ENCODE measurements at regions not wholly inside any gene's neighbourhood (a gene's known extent, or its start where the extent isn't known, plus 50 kb on each side); places are given as distances from the start of the nearest gene placed in this dataset.
"Not testable (repeated sequence)": the region's sequence is repeated elsewhere in the genome, so short reads cannot be mapped to it uniquely, and the experiment has no call there.

DNA sequence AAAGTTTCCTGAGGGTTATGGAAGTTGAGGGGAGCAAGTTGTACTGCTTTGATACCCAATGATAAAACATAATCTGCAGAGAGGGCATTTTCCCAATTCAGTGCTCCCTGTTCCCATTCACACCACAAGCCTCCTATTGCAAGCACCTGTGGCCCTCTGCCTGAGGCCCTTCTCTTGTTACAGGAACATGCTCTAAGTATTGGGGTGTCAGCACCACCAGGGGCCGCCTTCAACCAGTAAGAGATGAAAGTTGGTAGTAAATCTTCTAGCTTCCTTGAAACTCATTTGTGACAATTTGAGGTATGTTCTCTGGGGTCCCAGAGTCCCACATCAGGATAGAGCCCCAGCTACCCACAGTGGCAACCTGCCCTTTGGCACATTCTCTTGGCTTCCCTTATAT, 265.4 kb upstream of the ARHGEF26 start:
- Histone ChIP-seq H3K4me3 (no peak overlapping the region), H3K4me1 (no peaks in the 10 kb centered on the region), H3K27ac (no peak overlapping the region), H3K9me3 (no peaks in the 10 kb centered on the region), H3K36me3 (no peaks in the 10 kb centered on the region), H3K27me3 (replicated peaks in 1 of 7) (no peaks in the 10 kb centered on the region)
- intact Hi-C loops (cut with DNase I; ENCODE audit: low total_unique reads): no loop called here
- 80 to 96% (median 83%) methylated on average over 1 of the region's 1 CpG for WGBS, 5 donors
- TF ChIP-seq POLR2AphosphoS5 (IDR thresholded peaks at IDR 0.05) (no peak), POLR2A (IDR thresholded peaks at IDR 0.05) (no peak)
- TF ChIP-seq, protein P1, sequence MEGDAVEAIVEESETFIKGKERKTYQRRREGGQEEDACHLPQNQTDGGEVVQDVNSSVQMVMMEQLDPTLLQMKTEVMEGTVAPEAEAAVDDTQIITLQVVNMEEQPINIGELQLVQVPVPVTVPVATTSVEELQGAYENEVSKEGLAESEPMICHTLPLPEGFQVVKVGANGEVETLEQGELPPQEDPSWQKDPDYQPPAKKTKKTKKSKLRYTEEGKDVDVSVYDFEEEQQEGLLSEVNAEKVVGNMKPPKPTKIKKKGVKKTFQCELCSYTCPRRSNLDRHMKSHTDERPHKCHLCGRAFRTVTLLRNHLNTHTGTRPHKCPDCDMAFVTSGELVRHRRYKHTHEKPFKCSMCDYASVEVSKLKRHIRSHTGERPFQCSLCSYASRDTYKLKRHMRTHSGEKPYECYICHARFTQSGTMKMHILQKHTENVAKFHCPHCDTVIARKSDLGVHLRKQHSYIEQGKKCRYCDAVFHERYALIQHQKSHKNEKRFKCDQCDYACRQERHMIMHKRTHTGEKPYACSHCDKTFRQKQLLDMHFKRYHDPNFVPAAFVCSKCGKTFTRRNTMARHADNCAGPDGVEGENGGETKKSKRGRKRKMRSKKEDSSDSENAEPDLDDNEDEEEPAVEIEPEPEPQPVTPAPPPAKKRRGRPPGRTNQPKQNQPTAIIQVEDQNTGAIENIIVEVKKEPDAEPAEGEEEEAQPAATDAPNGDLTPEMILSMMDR (IDR thresholded peaks at IDR 0.05 in 8 of 11, conservative IDR thresholded peaks at IDR 0.05 in 3 of 11): no peak
- no peak for DNase-seq

DNA sequence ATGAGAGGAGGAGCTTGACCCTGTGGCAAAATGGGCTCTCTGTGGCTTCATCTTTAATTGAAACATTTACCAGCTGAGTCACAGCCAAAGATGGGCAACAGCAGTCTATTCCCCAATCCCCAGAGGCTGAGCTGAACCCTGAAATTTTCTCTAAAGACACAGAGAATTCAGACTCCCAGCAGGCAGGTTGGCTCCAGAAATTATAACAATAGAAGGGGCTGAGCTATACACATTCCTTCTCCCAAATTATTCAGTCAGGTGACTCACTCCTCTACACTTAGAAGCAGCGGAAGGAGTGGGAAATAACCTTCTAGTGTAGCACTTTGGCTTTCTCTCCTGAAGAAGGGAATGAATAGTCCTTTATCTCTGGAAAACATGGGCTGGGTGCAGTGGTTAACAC, 264.3 kb upstream of the ARHGEF26 start:
- intact Hi-C loops (cut with DNase I; ENCODE audit: low total_unique reads): no loop called here
- TF ChIP-seq POLR2AphosphoS5 (IDR thresholded peaks at IDR 0.05) (no peak), POLR2A (IDR thresholded peaks at IDR 0.05) (no peak)
- TF ChIP-seq, protein P1 (IDR thresholded peaks at IDR 0.05 in 8 of 11, conservative IDR thresholded peaks at IDR 0.05 in 3 of 11): no peak
- 74 to 100% (median 88%) methylated on average over 1 of the region's 1 CpG for WGBS, 5 donors

DNA sequence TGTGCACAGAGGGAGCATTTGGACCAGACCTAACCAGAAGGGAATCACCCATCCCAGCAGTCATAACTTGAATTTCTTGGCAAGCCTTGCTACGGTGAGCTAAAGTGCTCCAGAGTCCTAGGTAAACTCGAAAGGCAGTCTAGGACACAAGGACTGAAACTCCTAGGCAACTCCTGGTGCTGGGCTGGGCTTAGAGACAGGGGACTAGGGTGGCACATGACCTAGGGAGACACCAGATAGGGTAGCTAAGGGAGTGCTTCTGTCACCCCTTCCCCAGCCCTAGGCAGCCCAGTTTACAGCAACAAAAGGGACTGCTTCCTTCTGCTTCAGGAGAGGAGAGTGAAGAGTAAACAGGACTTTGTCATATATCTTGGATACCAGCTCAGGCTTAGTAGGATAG, 256.4 kb upstream of the ARHGEF26 start:
- DNase-seq: no peak
- Histone ChIP-seq H3K4me3 (no peak overlapping the region), H3K36me3 (no peaks in the 10 kb centered on the region), H3K4me1 (no peaks in the 10 kb centered on the region), H3K27me3 (replicated peaks in 1 of 7) (no peaks in the 10 kb centered on the region), H3K9me3 (peaks cover 0 to 10% (median 2%) of the 10 kb centered on the region in 8 donors), H3K27ac (no peak overlapping the region)
- intact Hi-C loops (cut with DNase I; ENCODE audit: low total_unique reads): no loop called here
- WGBS, 5 donors: 63 to 77% (median 75%) methylated on average over 2 of the region's 2 CpGs
- no peak for TF ChIP-seq POLR2AphosphoS5 (IDR thresholded peaks at IDR 0.05)

More for the DNA sequence above, 264.3 kb upstream of the ARHGEF26 start:
- no peak overlapping the region for H3K4me3 ChIP-seq
- no peaks in the 10 kb centered on the region for H3K36me3 ChIP-seq
- H3K27me3 ChIP-seq (replicated peaks in 1 of 7): no peaks in the 10 kb centered on the region
- no peaks in the 10 kb centered on the region for H3K4me1 ChIP-seq
- DNase-seq: no peak
- no peaks in the 10 kb centered on the region for H3K9me3 ChIP-seq
- H3K27ac ChIP-seq: no peak overlapping the region

DNA sequence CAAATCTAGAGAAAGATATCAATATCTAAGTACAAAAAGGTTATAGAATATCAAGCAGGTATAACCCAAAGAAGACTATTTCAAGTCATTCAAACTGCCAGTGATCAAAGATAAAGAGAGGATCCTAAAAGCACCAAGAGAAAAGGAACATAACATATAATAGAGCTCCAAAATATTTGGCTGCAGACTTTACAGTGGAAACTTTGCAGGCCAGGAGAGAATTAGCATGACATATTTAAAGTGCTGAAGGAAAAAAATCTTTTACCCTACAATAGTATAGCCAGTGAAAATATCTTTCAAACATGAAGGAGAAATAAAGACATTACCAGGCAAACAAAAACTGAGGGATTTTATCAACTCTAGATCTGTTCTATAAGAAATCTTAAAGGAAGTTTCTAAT, 254.3 kb upstream of the ARHGEF26 start:
- no peaks in the 10 kb centered on the region for H3K36me3 ChIP-seq
- no peak for DNase-seq
- H3K4me3 ChIP-seq: no peak overlapping the region
- peaks cover 0 to 10% (median 2%) of the 10 kb centered on the region in 8 donors for H3K9me3 ChIP-seq
- TF ChIP-seq POLR2AphosphoS5 (IDR thresholded peaks at IDR 0.05) (no peak), POLR2A (IDR thresholded peaks at IDR 0.05) (no peak)
- TF ChIP-seq, protein P1 (IDR thresholded peaks at IDR 0.05 in 8 of 11, conservative IDR thresholded peaks at IDR 0.05 in 3 of 11): no peak
- no peaks in the 10 kb centered on the region for H3K27me3 ChIP-seq (replicated peaks in 1 of 7)
- H3K4me1 ChIP-seq: no peaks in the 10 kb centered on the region
- intact Hi-C loops (cut with DNase I; ENCODE audit: low total_unique reads): no loop called here
- no peak overlapping the region for H3K27ac ChIP-seq

DNA sequence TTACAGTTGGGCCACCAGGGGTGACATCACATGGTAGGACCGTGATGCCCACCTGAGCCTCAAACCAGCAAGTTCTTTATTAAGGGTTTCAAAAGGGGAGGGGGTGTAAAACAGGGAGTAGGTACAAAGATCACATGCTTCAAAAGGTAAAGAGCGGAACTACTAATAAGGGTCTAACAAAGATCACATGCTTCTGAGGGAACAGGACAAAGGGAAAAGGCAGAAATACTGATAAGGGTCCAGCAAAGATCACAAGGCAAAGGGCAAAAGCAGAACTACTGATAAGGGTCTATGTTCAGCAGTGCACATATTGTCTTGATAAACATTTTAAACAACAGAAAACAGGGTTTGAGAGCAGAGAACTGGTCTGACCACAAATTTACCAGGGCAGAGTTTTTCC, 246.8 kb upstream of the ARHGEF26 start:
- not testable (repeated sequence) for DNase-seq
- WGBS, 5 donors: 85 to 94% (median 92%) methylated on average over 2 of the region's 2 CpGs

More for the DNA sequence above, 246.8 kb upstream of the ARHGEF26 start:
- H3K27ac ChIP-seq; H3K4me1 ChIP-seq; H3K4me3 ChIP-seq; H3K36me3 ChIP-seq; intact Hi-C loops (cut with DNase I; ENCODE audit: low total_unique reads); H3K27me3 ChIP-seq (replicated peaks in 1 of 7): not testable (repeated sequence)
- peaks cover 0 to 27% (median 17%) of the 10 kb centered on the region in 8 donors for H3K9me3 ChIP-seq

Measured in spleen (tissue), 11 donors.